ENCODE measurements at regions not wholly inside any gene's neighbourhood (a gene's known extent, or its start where the extent isn't known, plus 50 kb on each side); places are given as distances from the start of the nearest gene placed in this dataset.

GRCh38 chr4:32342054-32342453, 1621.9 kb downstream of the PCDH7 start:
- no peak for DNase-seq (ENCODE audit: low read depth in 4 of 6, low spot score in 6 of 6)

GRCh38 chr4:32349026-32349425, 1628.9 kb downstream of the PCDH7 start:
- H3K27me3 ChIP-seq (ENCODE audit: control insufficient read depth, insufficient read depth, low read length) = no peaks in the 10 kb centered on the region
- 100% methylated on average over 2 of the region's 4 CpGs for WGBS (ENCODE audit: insufficient coverage)
- peaks cover 2% of the 10 kb centered on the region for H3K9me3 ChIP-seq (ENCODE audit: control insufficient read depth, insufficient read depth, low read length)
- no peaks in the 10 kb centered on the region for H3K4me1 ChIP-seq (ENCODE audit: control insufficient read depth, insufficient read depth, low read length)
- DNase-seq (ENCODE audit: low read depth in 4 of 6, low spot score in 6 of 6) = no peak
- no peak overlapping the region for H3K4me3 ChIP-seq (ENCODE audit: low read depth, low read length)
- no peak overlapping the region for H3K27ac ChIP-seq (ENCODE audit: low read depth, low read length)
- no peaks in the 10 kb centered on the region for H3K36me3 ChIP-seq (ENCODE audit: control insufficient read depth, insufficient read depth, low read length)

More at GRCh38 chr4:32342054-32342453, 1621.9 kb downstream of the PCDH7 start:
- Histone ChIP-seq H3K36me3 (ENCODE audit: control insufficient read depth, insufficient read depth, low read length) (no peaks in the 10 kb centered on the region), H3K9me3 (ENCODE audit: control insufficient read depth, insufficient read depth, low read length) (peaks cover 2% of the 10 kb centered on the region), H3K27me3 (ENCODE audit: control insufficient read depth, insufficient read depth, low read length) (no peaks in the 10 kb centered on the region), H3K4me1 (ENCODE audit: control insufficient read depth, insufficient read depth, low read length) (no peaks in the 10 kb centered on the region), H3K27ac (ENCODE audit: low read depth, low read length) (no peak overlapping the region), H3K4me3 (ENCODE audit: low read depth, low read length) (no peak overlapping the region)

- H3K27ac ChIP-seq (ENCODE audit: low read depth, low read length) = no peak overlapping the region
- no peak for DNase-seq (ENCODE audit: low read depth in 4 of 6, low spot score in 6 of 6)
- H3K9me3 ChIP-seq (ENCODE audit: control insufficient read depth, insufficient read depth, low read length) = peaks cover 3% of the 10 kb centered on the region
- WGBS (ENCODE audit: insufficient coverage) = 81% methylated on average over 2 of the region's 2 CpGs
- no peaks in the 10 kb centered on the region for H3K27me3 ChIP-seq (ENCODE audit: control insufficient read depth, insufficient read depth, low read length)
- no peaks in the 10 kb centered on the region for H3K36me3 ChIP-seq (ENCODE audit: control insufficient read depth, insufficient read depth, low read length)
- H3K4me1 ChIP-seq (ENCODE audit: control insufficient read depth, insufficient read depth, low read length) = no peaks in the 10 kb centered on the region
- no peak overlapping the region for H3K4me3 ChIP-seq (ENCODE audit: low read depth, low read length)
Measured at GRCh38 chr4:32374206-32374605, 1654.0 kb downstream of the PCDH7 start.

- DNase-seq (ENCODE audit: low read depth in 4 of 6, low spot score in 6 of 6) = no peak
- Histone ChIP-seq H3K27ac (ENCODE audit: low read depth, low read length) (no peak overlapping the region), H3K4me1 (ENCODE audit: control insufficient read depth, insufficient read depth, low read length) (no peaks in the 10 kb centered on the region), H3K27me3 (ENCODE audit: control insufficient read depth, insufficient read depth, low read length) (no peaks in the 10 kb centered on the region), H3K9me3 (ENCODE audit: control insufficient read depth, insufficient read depth, low read length) (peaks cover 1% of the 10 kb centered on the region), H3K36me3 (ENCODE audit: control insufficient read depth, insufficient read depth, low read length) (no peaks in the 10 kb centered on the region), H3K4me3 (ENCODE audit: low read depth, low read length) (no peak overlapping the region)
- WGBS (ENCODE audit: insufficient coverage) = 36% methylated on average over 2 of the region's 3 CpGs
Measured at GRCh38 chr4:32393806-32394205, 1673.6 kb downstream of the PCDH7 start.

GRCh38 chr4:32394255-32394654, 1674.1 kb downstream of the PCDH7 start:
- no peaks in the 10 kb centered on the region for H3K36me3 ChIP-seq (ENCODE audit: control insufficient read depth, insufficient read depth, low read length)
- no peak overlapping the region for H3K27ac ChIP-seq (ENCODE audit: low read depth, low read length)
- peaks cover 1% of the 10 kb centered on the region for H3K9me3 ChIP-seq (ENCODE audit: control insufficient read depth, insufficient read depth, low read length)
- H3K4me1 ChIP-seq (ENCODE audit: control insufficient read depth, insufficient read depth, low read length) = no peaks in the 10 kb centered on the region
- WGBS (ENCODE audit: insufficient coverage) = no CpG with 5 or more reads among the region's 1 CpG
- no peak for DNase-seq (ENCODE audit: low read depth in 4 of 6, low spot score in 6 of 6)
- no peak overlapping the region for H3K4me3 ChIP-seq (ENCODE audit: low read depth, low read length)
- no peaks in the 10 kb centered on the region for H3K27me3 ChIP-seq (ENCODE audit: control insufficient read depth, insufficient read depth, low read length)

- Histone ChIP-seq H3K27ac (ENCODE audit: low read depth, low read length) (no peak overlapping the region), H3K4me3 (ENCODE audit: low read depth, low read length) (no peak overlapping the region), H3K4me1 (ENCODE audit: control insufficient read depth, insufficient read depth, low read length) (no peaks in the 10 kb centered on the region), H3K27me3 (ENCODE audit: control insufficient read depth, insufficient read depth, low read length) (no peaks in the 10 kb centered on the region), H3K36me3 (ENCODE audit: control insufficient read depth, insufficient read depth, low read length) (no peaks in the 10 kb centered on the region), H3K9me3 (ENCODE audit: control insufficient read depth, insufficient read depth, low read length) (peaks cover 3% of the 10 kb centered on the region)
- no peak for DNase-seq (ENCODE audit: low read depth in 4 of 6, low spot score in 6 of 6)
- 83% methylated on average over 5 of the region's 7 CpGs for WGBS (ENCODE audit: insufficient coverage)
Measured at GRCh38 chr4:32396507-32397070, 1676.4 kb downstream of the PCDH7 start.

GRCh38 chr4:32400870-32401269, 1680.7 kb downstream of the PCDH7 start:
- DNase-seq (ENCODE audit: low read depth in 4 of 6, low spot score in 6 of 6) = no peak
- Histone ChIP-seq H3K4me1 (ENCODE audit: control insufficient read depth, insufficient read depth, low read length) (no peaks in the 10 kb centered on the region), H3K4me3 (ENCODE audit: low read depth, low read length) (no peak overlapping the region), H3K27me3 (ENCODE audit: control insufficient read depth, insufficient read depth, low read length) (no peaks in the 10 kb centered on the region), H3K27ac (ENCODE audit: low read depth, low read length) (no peak overlapping the region), H3K36me3 (ENCODE audit: control insufficient read depth, insufficient read depth, low read length) (no peaks in the 10 kb centered on the region), H3K9me3 (ENCODE audit: control insufficient read depth, insufficient read depth, low read length) (peaks cover 2% of the 10 kb centered on the region)
- no CpG with 5 or more reads among the region's 1 CpG for WGBS (ENCODE audit: insufficient coverage)

GRCh38 chr4:32417113-32417704, 1697.0 kb downstream of the PCDH7 start:
- Histone ChIP-seq H3K4me3 (ENCODE audit: low read depth, low read length) (no peak overlapping the region), H3K36me3 (ENCODE audit: control insufficient read depth, insufficient read depth, low read length) (no peaks in the 10 kb centered on the region), H3K4me1 (ENCODE audit: control insufficient read depth, insufficient read depth, low read length) (no peaks in the 10 kb centered on the region), H3K27me3 (ENCODE audit: control insufficient read depth, insufficient read depth, low read length) (no peaks in the 10 kb centered on the region), H3K9me3 (ENCODE audit: control insufficient read depth, insufficient read depth, low read length) (peaks cover 2% of the 10 kb centered on the region), H3K27ac (ENCODE audit: low read depth, low read length) (no peak overlapping the region)
- whole genome bisulfite sequencing (ENCODE audit: insufficient coverage) = no CpG with 5 or more reads among the region's 3 CpGs
- no peak for DNase-seq (ENCODE audit: low read depth in 4 of 6, low spot score in 6 of 6)

GRCh38 chr4:32423267-32423666, 1703.1 kb downstream of the PCDH7 start:
- no peaks in the 10 kb centered on the region for H3K27me3 ChIP-seq (ENCODE audit: control insufficient read depth, insufficient read depth, low read length)
- no peak overlapping the region for H3K27ac ChIP-seq (ENCODE audit: low read depth, low read length)
- H3K36me3 ChIP-seq (ENCODE audit: control insufficient read depth, insufficient read depth, low read length) = no peaks in the 10 kb centered on the region
- 92% methylated on average over 3 of the region's 3 CpGs for WGBS (ENCODE audit: insufficient coverage)
- peaks cover 5% of the 10 kb centered on the region for H3K9me3 ChIP-seq (ENCODE audit: control insufficient read depth, insufficient read depth, low read length)
- DNase-seq (ENCODE audit: low read depth in 4 of 6, low spot score in 6 of 6) = no peak
- no peak overlapping the region for H3K4me3 ChIP-seq (ENCODE audit: low read depth, low read length)
- H3K4me1 ChIP-seq (ENCODE audit: control insufficient read depth, insufficient read depth, low read length) = no peaks in the 10 kb centered on the region

- H3K4me1 ChIP-seq (ENCODE audit: control insufficient read depth, insufficient read depth, low read length) = no peaks in the 10 kb centered on the region
- peaks cover 5% of the 10 kb centered on the region for H3K9me3 ChIP-seq (ENCODE audit: control insufficient read depth, insufficient read depth, low read length)
- H3K4me3 ChIP-seq (ENCODE audit: low read depth, low read length) = no peak overlapping the region
- no peaks in the 10 kb centered on the region for H3K36me3 ChIP-seq (ENCODE audit: control insufficient read depth, insufficient read depth, low read length)
- WGBS (ENCODE audit: insufficient coverage) = no CpG with 5 or more reads among the region's 3 CpGs
- H3K27ac ChIP-seq (ENCODE audit: low read depth, low read length) = no peak overlapping the region
- DNase-seq (ENCODE audit: low read depth in 4 of 6, low spot score in 6 of 6) = no peak
- H3K27me3 ChIP-seq (ENCODE audit: control insufficient read depth, insufficient read depth, low read length) = no peaks in the 10 kb centered on the region
Measured at GRCh38 chr4:32425243-32425642, 1705.1 kb downstream of the PCDH7 start.
